GM12874 (cell line): ENCODE measurements at regions not wholly inside any gene's neighbourhood (a gene's known extent, or its start where the extent isn't known, plus 50 kb on each side); places are given as distances from the start of the nearest gene placed in this dataset.

Experiments used
- TF ChIP-seq, protein P1 (sequence below): IDR thresholded peaks from 2 replicates; pipeline ENCODE4 v1.5.1; 2011; ENCODE audit warnings: low read depth, mild to moderate bottlenecking, control low read depth, low read length, moderate library complexity; ENCODE audit not compliant: insufficient read depth

DNA sequence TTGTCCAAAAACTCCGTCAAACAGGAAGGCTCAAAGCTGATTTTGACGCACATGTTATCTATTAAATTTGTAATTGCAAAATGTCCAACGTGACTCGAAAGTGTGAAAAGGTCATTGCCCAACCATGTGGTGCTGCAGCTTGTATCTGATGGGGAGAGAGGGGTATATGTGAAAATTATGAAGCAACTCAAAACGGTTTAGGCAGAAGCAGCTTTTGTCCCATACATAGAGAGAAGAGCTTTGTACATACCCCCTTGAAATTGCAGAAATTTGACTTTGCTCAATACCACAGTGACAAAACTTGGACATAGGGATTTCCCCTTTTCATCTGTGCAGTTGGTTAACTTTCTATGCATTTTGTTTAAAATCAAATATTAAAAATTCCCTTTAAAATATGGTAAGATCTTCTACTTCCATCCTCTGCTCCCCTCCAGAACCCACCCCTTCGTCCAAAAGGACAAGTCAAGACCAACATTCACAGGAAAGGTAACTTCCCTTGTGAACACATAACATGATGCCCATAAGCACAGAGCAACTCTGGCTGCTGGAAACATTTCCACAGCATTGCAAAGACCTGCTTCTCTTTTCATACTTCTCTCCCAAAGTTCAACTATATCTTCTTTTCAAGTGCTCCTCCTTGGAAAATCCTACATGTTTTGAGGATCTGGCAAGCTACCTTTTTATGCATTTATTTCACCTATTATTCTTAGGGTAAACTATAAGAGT, 253.7 kb upstream of the THBS1 start:
- TF ChIP-seq, protein P1, sequence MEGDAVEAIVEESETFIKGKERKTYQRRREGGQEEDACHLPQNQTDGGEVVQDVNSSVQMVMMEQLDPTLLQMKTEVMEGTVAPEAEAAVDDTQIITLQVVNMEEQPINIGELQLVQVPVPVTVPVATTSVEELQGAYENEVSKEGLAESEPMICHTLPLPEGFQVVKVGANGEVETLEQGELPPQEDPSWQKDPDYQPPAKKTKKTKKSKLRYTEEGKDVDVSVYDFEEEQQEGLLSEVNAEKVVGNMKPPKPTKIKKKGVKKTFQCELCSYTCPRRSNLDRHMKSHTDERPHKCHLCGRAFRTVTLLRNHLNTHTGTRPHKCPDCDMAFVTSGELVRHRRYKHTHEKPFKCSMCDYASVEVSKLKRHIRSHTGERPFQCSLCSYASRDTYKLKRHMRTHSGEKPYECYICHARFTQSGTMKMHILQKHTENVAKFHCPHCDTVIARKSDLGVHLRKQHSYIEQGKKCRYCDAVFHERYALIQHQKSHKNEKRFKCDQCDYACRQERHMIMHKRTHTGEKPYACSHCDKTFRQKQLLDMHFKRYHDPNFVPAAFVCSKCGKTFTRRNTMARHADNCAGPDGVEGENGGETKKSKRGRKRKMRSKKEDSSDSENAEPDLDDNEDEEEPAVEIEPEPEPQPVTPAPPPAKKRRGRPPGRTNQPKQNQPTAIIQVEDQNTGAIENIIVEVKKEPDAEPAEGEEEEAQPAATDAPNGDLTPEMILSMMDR = no peak

DNA sequence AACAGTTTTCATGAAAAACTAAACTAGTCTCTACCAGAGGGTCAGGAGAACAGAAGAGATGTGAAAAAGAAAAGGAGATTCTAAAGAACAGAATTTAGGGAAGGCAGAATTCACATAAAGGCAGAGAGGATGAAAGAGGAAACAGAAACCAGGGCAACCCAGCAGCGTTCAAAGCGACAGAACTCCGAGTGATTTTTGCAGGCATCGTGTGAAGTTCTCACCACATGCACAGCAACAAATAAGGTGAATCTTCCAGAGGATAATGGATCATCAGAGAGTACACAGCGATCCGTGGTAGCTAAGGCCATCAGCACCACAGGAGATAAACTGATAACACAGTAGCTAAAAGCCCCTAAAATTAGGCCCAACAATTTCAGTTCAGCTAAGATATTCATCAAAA, 250.8 kb upstream of the THBS1 start:
- TF ChIP-seq, protein P1 = no peak

DNA sequence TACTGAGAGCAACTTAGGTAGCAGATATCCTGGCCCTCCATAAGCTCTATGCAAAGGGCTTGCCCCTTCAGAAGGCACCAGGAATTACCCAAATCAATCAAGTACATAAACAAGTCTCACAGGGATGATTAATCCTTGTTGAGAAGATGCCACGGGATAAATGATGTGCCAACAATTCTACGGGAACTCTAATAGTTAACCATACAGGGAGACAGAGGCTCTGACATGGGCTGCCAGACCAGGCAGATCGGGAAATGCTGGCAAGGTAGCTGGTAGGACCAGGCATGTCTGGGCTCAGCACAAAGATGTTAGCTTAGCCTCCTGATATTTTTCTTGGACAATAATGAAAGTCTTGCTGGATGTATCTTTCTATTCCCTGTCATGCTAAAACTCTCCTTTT, 249.3 kb upstream of the THBS1 start:
- TF ChIP-seq, protein P1 = no peak

DNA sequence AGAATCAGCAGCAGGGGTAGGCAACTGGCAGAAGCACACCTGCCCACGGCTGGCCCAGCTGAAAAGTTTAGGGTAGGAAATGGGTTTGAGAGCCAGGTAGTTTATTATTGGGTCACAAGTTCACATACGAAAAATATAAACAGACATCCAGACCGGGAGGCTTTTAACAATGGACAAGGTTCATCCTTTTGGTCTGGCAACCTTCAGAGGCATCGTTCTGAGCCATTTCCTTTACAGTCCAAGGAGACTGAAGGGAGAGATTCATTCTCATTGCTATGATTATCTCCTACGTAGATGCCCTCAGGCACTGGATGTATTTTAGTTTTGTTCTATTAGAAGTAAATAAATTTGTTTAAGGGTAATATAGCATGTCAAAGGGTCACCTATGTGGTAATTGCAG, 248.0 kb upstream of the THBS1 start:
- TF ChIP-seq, protein P1 = no peak

DNA sequence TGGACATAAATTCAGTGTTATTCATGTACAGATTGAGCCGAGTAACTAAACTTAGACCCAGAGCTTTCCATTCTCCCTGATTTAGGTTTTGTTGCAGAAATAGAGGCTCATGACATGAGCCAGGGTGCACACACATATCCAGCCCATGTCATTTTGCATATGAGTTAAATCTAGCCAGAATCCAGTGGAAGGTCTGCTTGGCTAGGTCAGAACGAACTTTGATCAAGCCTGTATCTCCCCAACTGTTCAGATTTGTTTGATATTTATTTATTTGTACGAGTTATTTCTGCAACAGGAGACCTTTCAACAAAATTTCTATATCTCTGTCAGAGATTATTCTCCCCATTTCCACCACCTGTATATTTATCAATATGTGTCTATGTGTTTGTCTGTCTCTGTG, 247.5 kb upstream of the THBS1 start:
- TF ChIP-seq, protein P1 = no peak

DNA sequence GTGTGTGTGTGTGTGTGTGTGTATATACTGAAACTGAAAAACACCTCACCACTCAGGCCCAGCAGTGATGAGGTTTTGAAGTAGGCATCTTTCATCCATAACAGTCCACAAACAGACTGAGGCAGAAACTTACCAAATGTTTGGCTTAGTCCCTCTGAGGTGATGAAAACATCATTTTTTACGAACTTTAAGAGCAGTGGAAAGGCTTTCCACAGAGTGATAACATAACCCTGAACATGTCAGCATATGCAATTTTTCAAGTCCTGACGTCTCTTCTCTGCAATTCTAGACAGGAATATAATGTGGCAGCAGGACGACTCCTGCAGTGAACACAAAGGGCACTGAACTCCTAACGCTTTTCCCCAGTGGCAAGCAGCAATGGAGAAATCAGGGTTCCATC, 247.0 kb upstream of the THBS1 start:
- TF ChIP-seq, protein P1 = no peak

DNA sequence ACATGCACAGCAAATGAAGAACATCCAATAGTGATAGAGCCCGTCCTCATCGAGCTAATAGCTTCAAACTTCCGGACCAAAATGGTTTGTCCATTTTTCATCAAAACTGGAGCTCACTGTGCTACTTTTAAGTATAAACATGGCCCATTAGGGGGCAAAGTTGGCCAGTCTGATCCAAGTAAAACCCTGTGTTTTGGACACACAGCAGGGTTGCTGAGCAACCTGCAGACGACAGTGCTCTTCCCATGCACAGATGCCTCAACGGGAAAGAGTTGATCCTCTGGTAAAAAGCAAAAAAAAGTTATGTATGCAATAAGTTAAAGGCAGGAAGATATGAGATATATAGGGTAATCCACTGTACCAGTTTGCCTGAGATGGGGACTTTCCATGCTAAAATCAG, 244.0 kb upstream of the THBS1 start:
- TF ChIP-seq, protein P1 = no peak
